H9 (cell line): ENCODE measurements at regions not wholly inside any gene's neighbourhood (a gene's known extent, or its start where the extent isn't known, plus 50 kb on each side); places are given as distances from the start of the nearest gene placed in this dataset.

ENCODE experiments used
- DNase-seq: peaks from one replicate; pipeline ENCODE4 v3.0.0-alpha.2; 2017
- H2AFZ ChIP-seq: one replicate; pipeline ENCODE4 v1.6.1; 2013; ENCODE audit warnings: mild to moderate bottlenecking, low read length, control low read depth, moderate library complexity
- H2AK5ac ChIP-seq: 2 replicates; pipeline ENCODE4 v1.6.1; 2013; ENCODE audit warnings: low read length, control low read depth, mixed read lengths; ENCODE audit not compliant: insufficient read length
- H2BK120ac ChIP-seq: one replicate; pipeline ENCODE4 v1.6.1; 2013; ENCODE audit warnings: low read depth, mild to moderate bottlenecking, low read length, control low read depth, inconsistent platforms; ENCODE audit not compliant: poor library complexity, severe bottlenecking
- H2BK12ac ChIP-seq: 2 replicates; pipeline ENCODE4 v1.6.1; 2013; ENCODE audit warnings: low read length, control low read depth, mixed read lengths, low read depth; ENCODE audit not compliant: insufficient read length
- H2BK15ac ChIP-seq: 2 replicates; pipeline ENCODE4 v1.6.1; 2013; ENCODE audit warnings: low read depth, low read length, control low read depth
- H2BK20ac ChIP-seq: one replicate; pipeline ENCODE4 v1.6.1; 2013; ENCODE audit warnings: low read depth, mild to moderate bottlenecking, low read length, control low read depth, inconsistent platforms; ENCODE audit not compliant: poor library complexity, severe bottlenecking
- H2BK5ac ChIP-seq: 2 replicates; pipeline ENCODE4 v1.6.1; 2013; ENCODE audit warnings: low read length, control low read depth, mixed read lengths; ENCODE audit not compliant: insufficient read length
- H3K14ac ChIP-seq: 2 replicates; pipeline ENCODE4 v1.6.1; 2013; ENCODE audit warnings: low read length, control low read depth; ENCODE audit not compliant: insufficient read depth
- H3K18ac ChIP-seq: 2 replicates; pipeline ENCODE4 v1.6.1; 2013; ENCODE audit warnings: low read depth, mild to moderate bottlenecking, mixed read lengths, low read length, control low read depth; ENCODE audit not compliant: insufficient read length
- H3K23ac ChIP-seq: 2 replicates; pipeline ENCODE4 v1.6.1; 2013; ENCODE audit warnings: low read length, control low read depth, mixed read lengths, low read depth; ENCODE audit not compliant: insufficient read length
- H3K23me2 ChIP-seq: 2 replicates; pipeline ENCODE4 v1.6.1; 2013; ENCODE audit warnings: low read depth, mild to moderate bottlenecking, mixed read lengths, low read length, control low read depth; ENCODE audit not compliant: insufficient read length, poor library complexity, severe bottlenecking
- H3K27ac ChIP-seq: 2 replicates; pipeline ENCODE4 v1.5.1; 2013; ENCODE audit warnings: low read length, control low read depth, mixed read lengths, low read depth; ENCODE audit not compliant: insufficient read length
- H3K27me3 ChIP-seq: 2 replicates; pipeline ENCODE4 v1.6.1; 2013; ENCODE audit warnings: low read length, control low read depth, inconsistent platforms; ENCODE audit not compliant: insufficient read depth
- H3K4ac ChIP-seq: 2 replicates; pipeline ENCODE4 v1.6.1; 2013; ENCODE audit warnings: low read depth, mild to moderate bottlenecking, control low read depth, inconsistent platforms, low read length, moderate library complexity
- H3K4me1 ChIP-seq: 2 replicates; pipeline ENCODE4 v1.6.1; 2013; ENCODE audit warnings: low read length, control low read depth, inconsistent platforms; ENCODE audit not compliant: insufficient read depth
- H3K4me2 ChIP-seq: 2 replicates; pipeline ENCODE4 v1.6.1; 2013; ENCODE audit warnings: low read length, control low read depth, mixed read lengths; ENCODE audit not compliant: insufficient read length, insufficient read depth
- H3K56ac ChIP-seq: 2 replicates; pipeline ENCODE4 v1.6.1; 2013; ENCODE audit warnings: low read depth, mild to moderate bottlenecking, mixed read lengths, low read length, control low read depth; ENCODE audit not compliant: insufficient read length
- H3K79me1 ChIP-seq: 2 replicates; pipeline ENCODE4 v1.6.1; 2013; ENCODE audit warnings: low read depth, mild to moderate bottlenecking, moderate library complexity, low read length, control low read depth, inconsistent platforms; ENCODE audit not compliant: insufficient read depth, poor library complexity, severe bottlenecking
- H3K79me2 ChIP-seq: 2 replicates; pipeline ENCODE4 v1.6.1; 2013; ENCODE audit warnings: low read length, control low read depth, inconsistent platforms; ENCODE audit not compliant: insufficient read depth
- H3K9ac ChIP-seq: 2 replicates; pipeline ENCODE4 v1.6.1; 2013; ENCODE audit warnings: low read length, control low read depth, mixed read lengths; ENCODE audit not compliant: insufficient read length; ENCODE audit errors: extremely low read depth
- H3K9me3 ChIP-seq: one replicate; pipeline ENCODE4 v1.6.1; 2013; ENCODE audit warnings: low read depth, low read length, inconsistent platforms; ENCODE audit not compliant: control insufficient read depth
- H3T11ph ChIP-seq: one replicate; pipeline ENCODE4 v1.6.1; 2013; ENCODE audit warnings: mild to moderate bottlenecking, low read length, control low read depth, inconsistent platforms
- H4K20me1 ChIP-seq: one replicate; pipeline ENCODE4 v1.6.1; 2013; ENCODE audit not compliant: control insufficient read depth, insufficient read length, insufficient read depth
- H4K5ac ChIP-seq: 2 replicates; pipeline ENCODE4 v1.6.1; 2013; ENCODE audit warnings: low read depth, mild to moderate bottlenecking, mixed read lengths, low read length, control low read depth; ENCODE audit not compliant: insufficient read length
- H4K8ac ChIP-seq: replicated peaks from 2 replicates; pipeline ENCODE4 v1.6.1; 2013; ENCODE audit warnings: low read length, control low read depth, mixed read lengths, low read depth; ENCODE audit not compliant: insufficient read length
- H4K91ac ChIP-seq: 2 replicates; pipeline ENCODE4 v1.6.1; 2013; ENCODE audit warnings: low read depth, mild to moderate bottlenecking, moderate library complexity, mixed read lengths, low read length, control low read depth; ENCODE audit not compliant: insufficient read length
- H3K27ac Mint-ChIP-seq, 3 experiments: 2 replicates in 2 of 3; 3 replicates in 1 of 3; pipeline ENCODE4 v1.8.0; 2020 to 2021; ENCODE audit warnings: mixed read lengths in 3 of 3, mild to moderate bottlenecking in 1 of 3, moderate library complexity in 1 of 3
- H3K27me3 Mint-ChIP-seq: 2 replicates; pipeline ENCODE4 v1.8.0; 2021; ENCODE audit warnings: low read depth, mild to moderate bottlenecking, moderate library complexity, mixed read lengths
- H3K36me3 Mint-ChIP-seq, 3 experiments: 2 replicates in 2 of 3; 3 replicates in 1 of 3; pipeline ENCODE4 v1.8.0; 2020 to 2021; ENCODE audit warnings: low read depth in 3 of 3, mixed read lengths in 3 of 3; ENCODE audit not compliant: insufficient read depth in 1 of 3
- H3K4me1 Mint-ChIP-seq, 2 experiments: 2 replicates each; pipeline ENCODE4 v1.8.0; 2020; ENCODE audit warnings: mixed read lengths in 2 of 2
- H3K4me3 Mint-ChIP-seq, 2 experiments: 2 replicates in 1 of 2; 3 replicates in 1 of 2; pipeline ENCODE4 v1.8.0; 2020 to 2021; ENCODE audit warnings: mild to moderate bottlenecking in 2 of 2, mixed read lengths in 2 of 2, moderate library complexity in 1 of 2
- H3K9me3 Mint-ChIP-seq, 2 experiments: 2 replicates in 1 of 2; 3 replicates in 1 of 2; pipeline ENCODE4 v1.8.0; 2020; ENCODE audit warnings: mild to moderate bottlenecking in 2 of 2, mixed read lengths in 2 of 2, moderate library complexity in 1 of 2
- WGBS: extraction: QIAGEN DNeasy Blood & Tissue Kit; methylation state at CpG from one replicate; pipeline ENCODE4 v1.1.7; 2013; ENCODE audit warnings: missing lambda C conversion rate, low lambda C conversion rate, mixed read lengths; ENCODE audit not compliant: insufficient read length; ENCODE audit errors: extremely low coverage; 5-methylcytosine and 5-hydroxymethylcytosine counted together
- TF ChIP-seq, protein P1 (sequence below): fragments of 200-600 bp; sonication (generic); conservative IDR thresholded peaks from 3 replicates; pipeline ENCODE4 v1.8.0; 2021; ENCODE audit warnings: antibody characterized with exemption, mild to moderate bottlenecking

DNA sequence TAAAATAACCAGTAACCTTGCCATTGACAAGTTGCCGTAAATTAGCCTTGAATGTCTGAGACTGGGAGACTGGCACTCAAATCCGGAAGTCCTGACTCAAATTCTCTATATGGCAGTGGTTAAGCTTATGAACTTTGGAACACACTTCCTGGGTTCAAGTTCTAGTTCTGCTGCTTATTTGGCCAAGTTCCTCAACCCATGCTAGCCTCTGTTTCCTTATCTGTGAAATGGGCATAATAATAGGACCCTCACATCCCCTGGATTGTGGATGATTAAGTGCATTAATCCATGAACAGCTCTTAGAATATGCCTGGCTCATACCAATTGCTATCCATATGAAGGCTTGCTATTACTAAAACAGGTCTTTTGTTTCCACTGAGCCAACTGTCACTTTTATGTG, 311.5 kb downstream of the EDEM1 start:
- H3K4ac ChIP-seq, result no peak overlapping the region
- peaks cover 0 to 3% of the 10 kb centered on the region in 2 experiments; a peak in 1 of 4 replicates for H3K4me1 Mint-ChIP-seq
- H2BK12ac ChIP-seq, result no peak overlapping the region
- H3K27ac Mint-ChIP-seq, result no peak overlapping the region
- no CpG with 5 or more reads among the region's 2 CpGs for WGBS
- no peak overlapping the region for H2BK20ac ChIP-seq
- no peaks in the 10 kb centered on the region for H3K23me2 ChIP-seq
- no peak overlapping the region for H3K18ac ChIP-seq
- no peak overlapping the region for H2BK15ac ChIP-seq
- no peak overlapping the region for H3T11ph ChIP-seq
- no peak overlapping the region for H3K27ac ChIP-seq
- no peaks in the 10 kb centered on the region for H3K27me3 ChIP-seq
- DNase-seq, result no peak
- H2AK5ac ChIP-seq, result no peak overlapping the region
- H3K4me3 Mint-ChIP-seq, result no peak overlapping the region
- H2BK120ac ChIP-seq, result no peak overlapping the region
- no peaks in the 10 kb centered on the region; a peak in 1 of 5 replicates for H3K9me3 Mint-ChIP-seq
- no peak overlapping the region for H3K14ac ChIP-seq
- no peak overlapping the region for H3K56ac ChIP-seq
- H3K4me2 ChIP-seq, result no peak overlapping the region
- no peaks in the 10 kb centered on the region; the same call in 1 of the 2 replicates for H3K27me3 Mint-ChIP-seq
- H4K5ac ChIP-seq, result no peak overlapping the region
- H3K79me2 ChIP-seq, result no peaks in the 10 kb centered on the region
- H3K4me1 ChIP-seq, result no peaks in the 10 kb centered on the region
- TF ChIP-seq, protein P1, sequence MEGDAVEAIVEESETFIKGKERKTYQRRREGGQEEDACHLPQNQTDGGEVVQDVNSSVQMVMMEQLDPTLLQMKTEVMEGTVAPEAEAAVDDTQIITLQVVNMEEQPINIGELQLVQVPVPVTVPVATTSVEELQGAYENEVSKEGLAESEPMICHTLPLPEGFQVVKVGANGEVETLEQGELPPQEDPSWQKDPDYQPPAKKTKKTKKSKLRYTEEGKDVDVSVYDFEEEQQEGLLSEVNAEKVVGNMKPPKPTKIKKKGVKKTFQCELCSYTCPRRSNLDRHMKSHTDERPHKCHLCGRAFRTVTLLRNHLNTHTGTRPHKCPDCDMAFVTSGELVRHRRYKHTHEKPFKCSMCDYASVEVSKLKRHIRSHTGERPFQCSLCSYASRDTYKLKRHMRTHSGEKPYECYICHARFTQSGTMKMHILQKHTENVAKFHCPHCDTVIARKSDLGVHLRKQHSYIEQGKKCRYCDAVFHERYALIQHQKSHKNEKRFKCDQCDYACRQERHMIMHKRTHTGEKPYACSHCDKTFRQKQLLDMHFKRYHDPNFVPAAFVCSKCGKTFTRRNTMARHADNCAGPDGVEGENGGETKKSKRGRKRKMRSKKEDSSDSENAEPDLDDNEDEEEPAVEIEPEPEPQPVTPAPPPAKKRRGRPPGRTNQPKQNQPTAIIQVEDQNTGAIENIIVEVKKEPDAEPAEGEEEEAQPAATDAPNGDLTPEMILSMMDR, result no peak
- no peak overlapping the region for H3K9ac ChIP-seq
- H4K8ac ChIP-seq, result no peak overlapping the region
- no peaks in the 10 kb centered on the region for H3K36me3 Mint-ChIP-seq
- H2BK5ac ChIP-seq, result no peak overlapping the region
- H3K79me1 ChIP-seq, result no peaks in the 10 kb centered on the region
- H4K20me1 ChIP-seq, result no peaks in the 10 kb centered on the region
- H2AFZ ChIP-seq, result no peak overlapping the region
- H3K23ac ChIP-seq, result no peak overlapping the region
- no peaks in the 10 kb centered on the region for H3K9me3 ChIP-seq
- H4K91ac ChIP-seq, result no peak overlapping the region
